Thyroid gland (tissue), 4 donors: ENCODE measurements at regions not wholly inside any gene's neighbourhood (a gene's known extent, or its start where the extent isn't known, plus 50 kb on each side); places are given as distances from the start of the nearest gene placed in this dataset.

Source experiments
- CTCF ChIP-seq, 6 experiments: fragments of 200-600 bp in 3 of 6; fragments of 450-650 bp in 3 of 6; sonication (generic) in 3 of 6; IDR thresholded peaks; one replicate each; pipeline ENCODE4 v1.5.1; 2016 to 2019; ENCODE audit warnings: antibody characterized with exemption in 6 of 6, mild to moderate bottlenecking in 2 of 6, inconsistent platforms in 1 of 6, moderate library complexity in 1 of 6
- POLR2A ChIP-seq, 2 donors: fragments of 450-650 bp; IDR thresholded peaks; one replicate each; pipeline ENCODE4 v1.6.1; 2017; ENCODE audit warnings: antibody characterized with exemption in 2 of 2, mild to moderate bottlenecking in 2 of 2, moderate library complexity in 1 of 2

DNA sequence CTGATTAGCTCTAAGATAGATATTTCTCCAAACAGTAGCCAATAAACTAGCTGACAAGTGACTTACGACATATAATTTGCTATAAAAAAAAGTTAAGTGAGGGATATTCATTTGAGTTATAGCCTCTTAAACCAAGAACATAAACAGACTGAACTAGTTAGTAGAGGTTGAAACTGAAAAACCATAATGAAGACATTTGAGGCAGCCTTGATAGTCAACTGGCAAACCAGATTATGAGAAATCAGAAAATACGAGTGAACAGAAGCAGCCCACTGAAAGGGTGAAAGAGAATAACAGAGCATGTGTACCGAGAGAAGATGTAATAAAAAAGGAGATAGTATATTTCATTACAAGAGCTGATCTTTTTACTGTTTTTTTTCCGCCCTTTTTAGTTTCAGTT lies 698.1 kb upstream of the SETBP1 start:
- TF ChIP-seq CTCF (IDR thresholded peaks at IDR 0.05) (no peak), POLR2A (IDR thresholded peaks at IDR 0.05) (no peak)
